GM12872 (cell line): ENCODE measurements at regions not wholly inside any gene's neighbourhood (a gene's known extent, or its start where the extent isn't known, plus 50 kb on each side); places are given as distances from the start of the nearest gene placed in this dataset.

Experiments used
- CTCF ChIP-seq: IDR thresholded peaks from 3 replicates; pipeline ENCODE4 v1.5.1; 2011; ENCODE audit warnings: low read depth, mild to moderate bottlenecking, low read length, moderate library complexity; ENCODE audit not compliant: insufficient read depth

- TF ChIP-seq CTCF = no peak
Observed at GRCh38 chr14:82796086-82796485, 1262.4 kb upstream of the SEL1L start.

- no peak for TF ChIP-seq CTCF
Observed at GRCh38 chr14:82798276-82798675, 1264.6 kb upstream of the SEL1L start.

- TF ChIP-seq CTCF = no peak
Observed at GRCh38 chr14:82805892-82806825, 1272.5 kb upstream of the SEL1L start.

GRCh38 chr14:82811246-82811645, 1277.6 kb upstream of the SEL1L start:
- TF ChIP-seq CTCF = no peak

- TF ChIP-seq CTCF = no peak
Observed at GRCh38 chr14:82830596-82830995, 1296.9 kb upstream of the SEL1L start.

GRCh38 chr14:82836256-82836950, 1302.8 kb upstream of the SEL1L start:
- no peak for TF ChIP-seq CTCF

- no peak for TF ChIP-seq CTCF
Observed at GRCh38 chr14:82837611-82838140, 1304.0 kb upstream of the SEL1L start.
